ENCODE measurements at regions not wholly inside any gene's neighbourhood (a gene's known extent, or its start where the extent isn't known, plus 50 kb on each side); places are given as distances from the start of the nearest gene placed in this dataset.
"Not testable (repeated sequence)": the region's sequence is repeated elsewhere in the genome, so short reads cannot be mapped to it uniquely, and the experiment has no call there.

DNA sequence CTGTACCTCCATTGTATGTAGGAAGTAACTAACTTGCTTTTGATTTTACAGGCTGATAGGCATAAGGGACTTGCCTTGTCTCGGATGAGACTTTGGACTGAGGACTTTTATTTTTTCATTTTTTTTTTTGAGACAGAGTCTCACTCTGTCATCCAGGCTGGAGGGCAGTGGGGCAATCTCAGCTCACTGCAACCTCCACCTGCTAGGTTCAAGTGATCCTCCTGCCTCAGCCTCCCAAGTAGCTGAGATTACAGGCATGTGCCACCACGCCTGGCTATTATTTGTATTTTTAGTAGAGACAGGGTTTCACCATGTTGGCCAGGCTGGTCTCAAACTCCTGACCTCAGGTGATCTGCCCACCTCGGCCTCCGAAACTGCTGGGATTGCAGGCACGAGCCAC, 80.2 kb upstream of the SYN3 start:
- TF ChIP-seq, protein P1, sequence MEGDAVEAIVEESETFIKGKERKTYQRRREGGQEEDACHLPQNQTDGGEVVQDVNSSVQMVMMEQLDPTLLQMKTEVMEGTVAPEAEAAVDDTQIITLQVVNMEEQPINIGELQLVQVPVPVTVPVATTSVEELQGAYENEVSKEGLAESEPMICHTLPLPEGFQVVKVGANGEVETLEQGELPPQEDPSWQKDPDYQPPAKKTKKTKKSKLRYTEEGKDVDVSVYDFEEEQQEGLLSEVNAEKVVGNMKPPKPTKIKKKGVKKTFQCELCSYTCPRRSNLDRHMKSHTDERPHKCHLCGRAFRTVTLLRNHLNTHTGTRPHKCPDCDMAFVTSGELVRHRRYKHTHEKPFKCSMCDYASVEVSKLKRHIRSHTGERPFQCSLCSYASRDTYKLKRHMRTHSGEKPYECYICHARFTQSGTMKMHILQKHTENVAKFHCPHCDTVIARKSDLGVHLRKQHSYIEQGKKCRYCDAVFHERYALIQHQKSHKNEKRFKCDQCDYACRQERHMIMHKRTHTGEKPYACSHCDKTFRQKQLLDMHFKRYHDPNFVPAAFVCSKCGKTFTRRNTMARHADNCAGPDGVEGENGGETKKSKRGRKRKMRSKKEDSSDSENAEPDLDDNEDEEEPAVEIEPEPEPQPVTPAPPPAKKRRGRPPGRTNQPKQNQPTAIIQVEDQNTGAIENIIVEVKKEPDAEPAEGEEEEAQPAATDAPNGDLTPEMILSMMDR (IDR thresholded peaks at IDR 0.05; ENCODE audit: poor library complexity, severe bottlenecking): not testable (repeated sequence)
- not testable (repeated sequence) for TF ChIP-seq RAD21 (conservative IDR thresholded peaks at IDR 0.05); EP300 (conservative IDR thresholded peaks at IDR 0.05; ENCODE audit: poor library complexity, severe bottlenecking); EZH2 (IDR thresholded peaks at IDR 0.05; ENCODE audit: borderline replicate concordance, insufficient read depth, low read length, poor library complexity, severe bottlenecking); TAF1 (IDR thresholded peaks at IDR 0.05; ENCODE audit: low read depth); POLR2AphosphoS5 (IDR thresholded peaks at IDR 0.05); MXI1 (conservative IDR thresholded peaks at IDR 0.05; ENCODE audit: poor library complexity, severe bottlenecking); REST (IDR thresholded peaks at IDR 0.05; ENCODE audit: borderline replicate concordance)
